ENCODE measurements at regions not wholly inside any gene's neighbourhood (a gene's known extent, or its start where the extent isn't known, plus 50 kb on each side); places are given as distances from the start of the nearest gene placed in this dataset.

- TF ChIP-seq, protein P1, sequence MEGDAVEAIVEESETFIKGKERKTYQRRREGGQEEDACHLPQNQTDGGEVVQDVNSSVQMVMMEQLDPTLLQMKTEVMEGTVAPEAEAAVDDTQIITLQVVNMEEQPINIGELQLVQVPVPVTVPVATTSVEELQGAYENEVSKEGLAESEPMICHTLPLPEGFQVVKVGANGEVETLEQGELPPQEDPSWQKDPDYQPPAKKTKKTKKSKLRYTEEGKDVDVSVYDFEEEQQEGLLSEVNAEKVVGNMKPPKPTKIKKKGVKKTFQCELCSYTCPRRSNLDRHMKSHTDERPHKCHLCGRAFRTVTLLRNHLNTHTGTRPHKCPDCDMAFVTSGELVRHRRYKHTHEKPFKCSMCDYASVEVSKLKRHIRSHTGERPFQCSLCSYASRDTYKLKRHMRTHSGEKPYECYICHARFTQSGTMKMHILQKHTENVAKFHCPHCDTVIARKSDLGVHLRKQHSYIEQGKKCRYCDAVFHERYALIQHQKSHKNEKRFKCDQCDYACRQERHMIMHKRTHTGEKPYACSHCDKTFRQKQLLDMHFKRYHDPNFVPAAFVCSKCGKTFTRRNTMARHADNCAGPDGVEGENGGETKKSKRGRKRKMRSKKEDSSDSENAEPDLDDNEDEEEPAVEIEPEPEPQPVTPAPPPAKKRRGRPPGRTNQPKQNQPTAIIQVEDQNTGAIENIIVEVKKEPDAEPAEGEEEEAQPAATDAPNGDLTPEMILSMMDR (IDR thresholded peaks at IDR 0.05; ENCODE audit: poor library complexity) = no peak
- TF ChIP-seq EZH2 (IDR thresholded peaks at IDR 0.05; ENCODE audit: borderline replicate concordance) = no peak
- no peak for TF ChIP-seq EZH2phosphoT487 (IDR thresholded peaks at IDR 0.05; ENCODE audit: low read depth, severe bottlenecking, unreplicated experiment)
These were observed 186.2 kb downstream of the ERMARD start for GRCh38 chr6:169937389-169938261.
